ENCODE measurements at regions not wholly inside any gene's neighbourhood (a gene's known extent, or its start where the extent isn't known, plus 50 kb on each side); places are given as distances from the start of the nearest gene placed in this dataset.

DNA sequence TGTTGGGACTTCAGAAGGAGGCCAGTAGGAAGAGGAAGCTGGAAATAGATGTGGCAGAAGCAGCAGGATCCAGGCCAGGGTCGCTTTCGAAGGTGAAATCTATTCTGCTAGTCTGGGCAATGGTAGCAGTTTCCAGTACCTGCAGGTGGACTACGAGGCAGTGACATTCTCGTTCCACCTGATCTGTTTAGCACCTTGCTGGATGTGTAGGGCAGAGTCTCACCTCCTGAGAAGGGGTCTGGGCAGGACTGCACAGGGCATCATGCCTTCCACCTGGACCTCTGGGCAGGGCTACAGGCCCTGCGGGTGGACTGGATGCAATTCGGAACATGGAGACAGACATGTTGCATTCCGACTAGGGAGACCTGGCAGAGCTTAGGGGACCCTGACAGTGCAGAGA, 254.8 kb upstream of the ZNF32 start:
- DNase-seq (ENCODE audit: low read depth in 2 of 2), result no peak

GRCh38 chr10:43902842-43903241, 254.2 kb upstream of the ZNF32 start:
- DNase-seq (ENCODE audit: low read depth in 2 of 2), result no peak

DNA sequence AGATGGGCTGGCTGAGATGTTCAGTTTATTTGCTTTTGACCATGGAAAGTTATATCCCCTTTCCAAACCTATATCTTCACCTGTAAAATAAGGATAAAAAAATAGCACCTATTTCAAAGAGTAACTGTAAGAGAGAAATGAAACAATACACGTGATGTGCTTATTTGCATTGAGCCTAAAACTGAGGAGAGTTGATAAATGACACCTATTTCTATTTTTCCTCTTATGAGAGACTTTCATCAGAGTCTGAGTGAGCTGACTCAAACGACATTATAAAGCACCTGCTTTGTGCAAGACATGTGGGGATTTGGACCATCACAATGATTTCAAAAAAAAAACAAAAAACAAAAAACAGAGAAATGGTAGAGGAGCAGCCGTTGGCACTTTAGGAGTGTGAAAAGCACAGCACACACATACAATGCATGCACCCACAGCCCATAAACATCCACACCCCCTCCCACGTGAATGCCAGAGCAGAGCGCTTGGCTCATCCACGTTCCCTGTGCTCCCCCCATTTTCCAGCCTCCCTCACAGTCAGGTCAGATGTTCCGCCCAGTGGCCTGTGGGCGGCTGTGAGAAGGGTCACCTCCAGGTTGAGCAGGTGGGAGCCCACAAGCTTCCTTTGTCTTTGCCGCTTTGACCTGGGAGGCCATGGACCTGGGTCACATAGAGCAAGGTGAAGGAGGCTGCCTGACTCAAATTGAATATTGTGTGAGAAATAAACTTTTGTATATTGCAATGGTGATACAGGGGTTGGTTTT, 253.2 kb upstream of the ZNF32 start:
- DNase-seq (ENCODE audit: low read depth in 2 of 2), result no peak

DNA sequence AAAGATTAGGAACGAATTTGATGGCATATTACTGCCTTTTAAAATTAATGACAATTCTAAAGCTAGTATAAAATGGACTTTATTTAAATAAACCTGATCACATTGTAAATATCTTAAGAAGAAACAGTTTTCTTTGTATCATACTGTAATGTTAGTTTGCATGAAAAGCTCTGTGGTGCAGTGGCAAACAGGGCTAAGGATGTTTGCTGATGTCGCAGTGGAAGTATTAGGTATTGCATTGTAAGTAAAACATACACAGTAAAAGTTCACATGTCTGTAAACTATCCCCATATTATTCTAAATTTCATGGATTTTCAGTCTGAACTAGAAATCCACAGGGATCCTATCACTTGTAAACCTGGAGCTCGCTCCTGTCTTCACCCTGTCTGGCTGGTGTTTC, 252.6 kb upstream of the ZNF32 start:
- DNase-seq (ENCODE audit: low read depth in 2 of 2), result no peak

- DNase-seq (ENCODE audit: low read depth in 2 of 2), result no peak
These were observed 251.9 kb upstream of the ZNF32 start for GRCh38 chr10:43900571-43900970.

- DNase-seq (ENCODE audit: low read depth in 2 of 2), result no peak
These were observed 250.7 kb upstream of the ZNF32 start for GRCh38 chr10:43899224-43899959.

DNA sequence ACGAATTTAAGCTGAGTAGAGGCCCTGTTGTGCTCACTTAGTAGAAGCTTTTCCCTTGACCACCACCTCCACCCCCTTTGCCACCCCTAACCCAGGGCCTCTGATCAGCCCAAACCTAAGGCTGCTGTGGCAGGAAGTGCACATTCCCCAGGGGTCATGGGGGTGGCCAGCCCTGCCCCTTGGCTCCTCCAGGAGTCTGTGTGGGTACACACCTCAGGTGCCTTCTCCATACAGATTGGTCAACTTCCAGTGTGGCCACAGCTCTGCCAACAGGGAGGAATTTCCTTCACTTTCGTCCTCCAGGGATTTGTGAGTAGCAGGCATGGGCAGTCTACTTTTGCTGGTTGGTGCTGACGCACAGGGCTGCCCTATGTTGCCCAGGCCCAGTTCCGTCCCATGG, 249.9 kb upstream of the ZNF32 start:
- DNase-seq (ENCODE audit: low read depth in 2 of 2), result no peak

GRCh38 chr10:43897765-43898419, 249.2 kb upstream of the ZNF32 start:
- no peak for DNase-seq (ENCODE audit: low read depth in 2 of 2)

GRCh38 chr10:43892062-43892770, 243.5 kb upstream of the ZNF32 start:
- no peak for DNase-seq (ENCODE audit: low read depth in 2 of 2)

- no peak for DNase-seq (ENCODE audit: low read depth in 2 of 2)
These were observed 242.6 kb upstream of the ZNF32 start for GRCh38 chr10:43891241-43891640.

GRCh38 chr10:43890124-43890523, 241.4 kb upstream of the ZNF32 start:
- no peak for DNase-seq (ENCODE audit: low read depth in 2 of 2)

DNA sequence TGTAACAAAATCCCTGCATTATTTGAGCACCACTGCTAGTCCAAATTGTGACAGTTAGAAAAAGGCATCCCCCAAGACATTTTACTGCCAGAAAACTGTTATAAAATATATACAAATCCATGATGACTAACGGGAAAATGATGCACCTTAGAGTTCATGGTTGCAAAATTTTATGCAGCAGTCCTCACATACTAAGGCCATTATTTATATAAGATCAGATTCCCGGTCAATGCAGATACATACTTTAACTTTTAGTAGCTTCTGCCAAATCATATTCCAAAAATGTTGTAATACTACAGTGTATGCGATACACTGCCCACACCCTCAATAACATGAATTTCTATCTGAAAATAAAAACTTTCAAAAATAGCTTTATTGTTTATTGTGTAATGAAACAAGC, 239.9 kb upstream of the ZNF32 start:
- DNase-seq (ENCODE audit: low read depth in 2 of 2), result no peak

DNA sequence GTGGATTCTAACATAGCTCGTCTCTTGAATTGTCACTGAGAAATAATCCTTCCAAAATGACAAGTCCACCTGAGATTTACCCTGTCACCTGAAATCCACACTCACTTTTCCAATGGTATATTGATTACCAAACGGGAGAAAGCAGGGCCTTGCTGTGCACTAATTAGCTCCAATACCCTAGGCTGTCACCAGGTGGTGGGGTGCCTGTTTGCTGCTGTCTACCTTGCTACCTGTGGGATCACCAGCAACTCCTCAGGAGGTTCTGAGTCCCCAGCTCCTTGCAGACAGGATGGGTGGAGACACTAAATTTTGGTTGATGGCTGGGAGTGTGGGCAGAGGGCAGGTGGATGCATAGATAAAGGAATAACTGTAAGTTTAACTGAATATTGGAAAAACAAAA, 237.2 kb upstream of the ZNF32 start:
- no peak for DNase-seq (ENCODE audit: low read depth in 2 of 2)

GRCh38 chr10:43885252-43885651, 236.6 kb upstream of the ZNF32 start:
- DNase-seq (ENCODE audit: low read depth in 2 of 2), result no peak

- no peak for DNase-seq (ENCODE audit: low read depth in 2 of 2)
These were observed 235.9 kb upstream of the ZNF32 start for GRCh38 chr10:43884501-43885105.

GRCh38 chr10:43882711-43883110, 234.0 kb upstream of the ZNF32 start:
- DNase-seq (ENCODE audit: low read depth in 2 of 2), result no peak

DNA sequence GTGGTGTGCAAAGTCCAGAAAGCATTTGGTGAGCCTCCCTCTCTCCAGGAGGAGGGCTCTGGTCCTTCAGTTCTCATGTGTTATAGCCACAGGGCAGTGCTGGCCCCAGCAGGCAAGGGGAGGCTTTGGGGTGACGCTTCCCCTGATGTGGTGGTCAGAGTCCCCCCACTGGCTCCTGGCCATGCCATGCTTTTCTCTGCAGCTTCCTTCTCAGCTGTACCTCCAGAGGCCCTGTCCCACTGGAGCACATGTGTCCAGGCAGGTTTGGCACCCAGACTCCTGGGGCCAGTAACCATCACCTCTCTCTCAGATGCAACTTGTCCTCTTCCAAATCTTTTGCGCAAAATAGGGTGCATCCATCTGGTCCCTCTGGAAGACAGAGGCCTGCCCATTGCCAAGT, 233.0 kb upstream of the ZNF32 start:
- no peak for DNase-seq (ENCODE audit: low read depth in 2 of 2)

DNA sequence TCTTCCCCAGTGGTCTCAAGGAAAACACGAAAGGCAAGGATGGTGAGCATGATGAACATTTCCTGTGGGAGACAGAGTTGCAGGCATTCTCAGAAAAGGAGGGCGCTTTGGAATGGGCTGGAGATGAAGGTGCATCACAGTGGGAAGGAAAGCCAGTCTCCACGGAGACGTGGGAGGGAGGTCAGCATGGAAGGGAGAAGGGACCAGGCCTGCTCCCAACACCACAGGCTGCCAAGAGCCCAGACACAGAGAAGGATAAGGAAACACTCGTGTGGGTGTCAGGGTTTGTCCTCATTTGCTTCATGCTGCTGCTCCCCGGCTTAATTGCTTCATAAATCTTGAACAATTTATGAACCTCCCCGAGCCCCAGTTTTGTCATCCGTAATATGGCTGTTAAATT, 231.5 kb upstream of the ZNF32 start:
- no peak for DNase-seq (ENCODE audit: low read depth in 2 of 2)

DNA sequence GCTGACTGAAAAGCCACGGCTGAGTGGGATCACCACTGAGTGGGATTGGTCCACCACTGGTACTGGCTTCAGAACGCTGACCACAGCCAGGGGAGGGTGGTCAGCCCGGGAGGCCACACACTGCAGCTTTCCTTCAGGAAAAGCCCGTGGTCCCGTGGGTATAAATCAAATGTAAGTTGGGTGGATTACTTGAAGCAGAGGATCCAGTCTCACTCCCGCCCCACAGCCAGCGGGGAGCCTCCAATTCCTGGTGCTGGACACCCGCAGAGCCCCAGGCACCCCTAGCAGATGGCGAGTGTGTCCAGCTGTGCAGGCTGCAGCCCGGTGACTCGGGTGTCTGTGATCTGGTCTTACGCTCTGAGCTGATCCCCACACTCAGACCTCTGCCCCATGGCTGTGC, 231.1 kb upstream of the ZNF32 start:
- no peak for DNase-seq (ENCODE audit: low read depth in 2 of 2)

GRCh38 chr10:43879162-43879561, 230.5 kb upstream of the ZNF32 start:
- DNase-seq (ENCODE audit: low read depth in 2 of 2), result no peak

DNA sequence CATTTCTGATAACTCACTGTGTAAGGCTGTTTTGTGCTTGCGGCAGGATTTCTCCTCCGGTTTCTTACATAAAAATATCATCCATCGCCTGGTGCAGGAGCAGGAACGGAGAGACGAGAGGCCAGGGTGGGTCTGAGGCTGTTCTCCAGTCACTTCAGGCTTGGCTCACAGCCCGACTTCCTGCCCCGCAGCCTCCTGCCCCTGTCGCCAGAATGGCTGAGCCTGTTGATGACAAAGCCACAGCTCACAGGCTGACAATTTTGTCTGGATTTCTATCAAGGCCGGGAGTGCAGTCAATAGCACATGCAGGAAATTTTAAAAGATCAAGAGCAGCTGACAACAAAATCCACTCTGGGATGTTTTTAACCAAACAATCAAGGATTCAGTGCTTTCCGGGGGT, 229.7 kb upstream of the ZNF32 start:
- DNase-seq (ENCODE audit: low read depth in 2 of 2), result no peak

GRCh38 chr10:43876976-43877375, 228.3 kb upstream of the ZNF32 start:
- no peak for DNase-seq (ENCODE audit: low read depth in 2 of 2)
